Heart right ventricle (tissue), 16 donors: ENCODE measurements at regions not wholly inside any gene's neighbourhood (a gene's known extent, or its start where the extent isn't known, plus 50 kb on each side); places are given as distances from the start of the nearest gene placed in this dataset.
"Not testable (repeated sequence)": the region's sequence is repeated elsewhere in the genome, so short reads cannot be mapped to it uniquely, and the experiment has no call there.

ENCODE experiments used
- ATAC-seq, 8 donors: fragments of 200-7000 bp; cut with Tn5 transposase; one replicate each; pipeline ENCODE4 v1.9.1; 2020; ENCODE audit warnings: mild to moderate bottlenecking in 8 of 8, moderate library complexity in 8 of 8, moderate number of reproducible peaks in 1 of 8
- DNase-seq, 2 donors: peaks; one replicate each; pipeline ENCODE4 v3.0.0-alpha.2; 2020
- H3K27ac ChIP-seq, 10 donors: fragments of 200-600 bp; sonication (generic) in 2 of 10; one replicate each; pipeline versions ENCODE4 v1.5.0 to v1.8.0; 2020 to 2022; ENCODE audit warnings: mild to moderate bottlenecking in 3 of 10
- H3K27me3 ChIP-seq, 7 donors: fragments of 200-600 bp; one replicate each; pipeline ENCODE4 v1.8.0; 2021 to 2022; ENCODE audit warnings: mild to moderate bottlenecking in 2 of 7
- H3K36me3 ChIP-seq, 9 donors: fragments of 200-600 bp; sonication (generic) in 1 of 9; one replicate each; pipeline versions ENCODE4 v1.5.0 to v1.8.0; 2020 to 2022; ENCODE audit warnings: mild to moderate bottlenecking in 2 of 9
- H3K4me1 ChIP-seq, 9 donors: fragments of 200-600 bp; sonication (generic) in 1 of 9; one replicate each; pipeline versions ENCODE4 v1.5.0 to v1.8.0; 2020 to 2022; ENCODE audit warnings: mild to moderate bottlenecking in 4 of 9
- H3K4me3 ChIP-seq, 10 donors: fragments of 200-600 bp; sonication (generic) in 2 of 10; one replicate each; pipeline versions ENCODE4 v1.5.0 to v1.8.0; 2020 to 2022; ENCODE audit warnings: mild to moderate bottlenecking in 7 of 10, moderate library complexity in 2 of 10
- H3K9me3 ChIP-seq, 11 donors: fragments of 200-600 bp in 10 of 11; sonication (generic) in 2 of 11; one replicate each; pipeline versions ENCODE4 v1.5.0 to v1.8.0; 2013 to 2022; ENCODE audit warnings: mild to moderate bottlenecking in 2 of 11, control low read depth in 1 of 11, moderate library complexity in 1 of 11
- CTCF ChIP-seq, 9 donors: fragments of 200-600 bp; sonication (generic) in 2 of 9; IDR thresholded peaks; one replicate each; pipeline versions ENCODE4 v1.5.0 to v1.8.0; 2021 to 2022; ENCODE audit warnings: antibody characterized with exemption in 9 of 9, mild to moderate bottlenecking in 5 of 9, moderate library complexity in 1 of 9
- WGBS, 2 donors: extraction: QIAGEN DNeasy Blood & Tissue Kit; methylation state at CpG; one replicate each; pipeline ENCODE4 v1.1.7; 2013; ENCODE audit warnings: inconsistent platforms in 1 of 2; 5-methylcytosine and 5-hydroxymethylcytosine counted together
- intact Hi-C, 10 donors: fragments of 100-400 bp; cut with DNase I; formaldehyde crosslinking; loops; one replicate each; pipeline versions ENCODE4 v1.11.1 to v1.14.2; 2022
- donor health status: Arrhythmogenic right ventricular cardiomyopathy.
- donor health status: ischemic (EF 13 %, LVEDD 7.1; RV severe dilation, severe dysfunction).
- donor health status: healthy with polysubstance abuse.
- donor health status: DM: no; HTN: yes; CAD: no.
- donor health status: DM: no; HTN: no; CAD: no.
- donor health status: ischemic (EF 25% LVEDD 6.9; RV normal size, moderate dysfunction).
- donor health status: ischemic (EF 25% LVEDD 5.7; RV mildly dilated, moderate dysfunction).
- donor health status: healthy.
- donor health status: DM: yes; HTN: yes; CAD: no.
- donor health status: Ischemic cardiomyopathy.
- donor health status: ischemic (EF 35%, LVEDD 5.7; RV mildly dilated, moderate dysfunction).
- donor health status: nonischemic (EF 11% LVEDD 7.7; RV severe dilation, severe dysfunction).
- donor health status: DM: yes; HTN: yes; CAD: no.
- donor health status: PGD.
- donor health status: ischemic (EF 29% LVEDD 5.4; RV normal size, mild dysfunction).
- donor health status: nonischemic (EF 23%, LVEDD 6.1; RV moderate dilation, normal function).

GRCh38 chr12:41992692-41993215 is 151.9 kb downstream of the GXYLT1 start:
- peaks cover 0 to 15% (median 0%) of the 10 kb centered on the region in 11 donors for H3K9me3 ChIP-seq
- H3K4me1 ChIP-seq, result no peaks in the 10 kb centered on the region
- TF ChIP-seq CTCF (IDR thresholded peaks at IDR 0.05), result no peak
- no peaks in the 10 kb centered on the region for H3K27me3 ChIP-seq
- no peak overlapping the region for H3K27ac ChIP-seq
- no peak overlapping the region for H3K4me3 ChIP-seq
- H3K36me3 ChIP-seq, result no peaks in the 10 kb centered on the region
- intact Hi-C loops, result no loop called here
- DNase-seq (no peak), ATAC-seq (no peak)
- 82 to 87% methylated on average over 3 of the region's 3 CpGs for WGBS, 2 donors

- Histone ChIP-seq H3K4me1 (no peaks in the 10 kb centered on the region), H3K4me3 (no peak overlapping the region), H3K36me3 (no peaks in the 10 kb centered on the region), H3K27ac (no peak overlapping the region), H3K27me3 (no peaks in the 10 kb centered on the region), H3K9me3 (peaks cover 0 to 15% (median 0%) of the 10 kb centered on the region in 11 donors)
- intact Hi-C loops, result no loop called here
- DNase-seq (no peak), ATAC-seq (no peak)
- TF ChIP-seq CTCF (IDR thresholded peaks at IDR 0.05), result no peak
- 41 to 44% methylated on average over 1 of the region's 1 CpG for WGBS, 2 donors
Measured at GRCh38 chr12:41992022-41992421, 152.7 kb downstream of the GXYLT1 start.

- no peaks in the 10 kb centered on the region for H3K36me3 ChIP-seq
- no peaks in the 10 kb centered on the region for H3K27me3 ChIP-seq
- H3K9me3 ChIP-seq, result peaks cover 0 to 15% (median 0%) of the 10 kb centered on the region in 11 donors
- 87 to 92% methylated on average over 2 of the region's 2 CpGs for WGBS, 2 donors
- no peak for TF ChIP-seq CTCF (IDR thresholded peaks at IDR 0.05)
- no peak overlapping the region for H3K4me3 ChIP-seq
- no peak overlapping the region for H3K27ac ChIP-seq
- intact Hi-C loops, result no loop called here
- H3K4me1 ChIP-seq, result no peaks in the 10 kb centered on the region
- no peak for DNase-seq
- no peak for ATAC-seq
Measured at GRCh38 chr12:41988715-41989114, 156.0 kb downstream of the GXYLT1 start.

GRCh38 chr12:41986513-41986912 is 158.2 kb downstream of the GXYLT1 start:
- intact Hi-C loops, H3K27me3 ChIP-seq, ATAC-seq, H3K27ac ChIP-seq, H3K4me1 ChIP-seq, H3K36me3 ChIP-seq, DNase-seq, H3K4me3 ChIP-seq: not testable (repeated sequence)
- H3K9me3 ChIP-seq, result peaks cover 0 to 15% (median 0%) of the 10 kb centered on the region in 11 donors
- WGBS, 2 donors, result 92 to 98% methylated on average over 2 of the region's 2 CpGs

- no peak for TF ChIP-seq CTCF (IDR thresholded peaks at IDR 0.05)
- H3K27me3 ChIP-seq, result peaks cover 0 to 3% (median 0%) of the 10 kb centered on the region in 7 donors
- intact Hi-C loops, result loop anchor here in 1 of 10 donors (2.0 kb wide), 1 partner anchor 47 kb away; no protein-coding TSS in a partner anchor
- no peaks in the 10 kb centered on the region for H3K4me1 ChIP-seq
- no peaks in the 10 kb centered on the region for H3K36me3 ChIP-seq
- no peak overlapping the region for H3K4me3 ChIP-seq
- H3K27ac ChIP-seq, result no peak overlapping the region
- DNase-seq (no peak), ATAC-seq (no peak)
- H3K9me3 ChIP-seq, result peaks cover 0 to 9% (median 0%) of the 10 kb centered on the region in 11 donors
Measured at GRCh38 chr12:41983856-41984255, 160.8 kb downstream of the GXYLT1 start.
